SK-N-SH (cell line): ENCODE measurements at regions not wholly inside any gene's neighbourhood (a gene's known extent, or its start where the extent isn't known, plus 50 kb on each side); places are given as distances from the start of the nearest gene placed in this dataset.

Source experiments
- CTCF ChIP-seq: fragments of 200-600 bp; sonication (generic); IDR thresholded peaks from 2 replicates; pipeline ENCODE4 v1.6.1; 2017; ENCODE audit warnings: antibody characterized with exemption, mild to moderate bottlenecking, moderate library complexity
- EP300 ChIP-seq, 2 experiments: IDR thresholded peaks; 2 replicates each; pipeline versions ENCODE4 v1.4.0 to v1.6.1; 2012; ENCODE audit warnings: borderline replicate concordance in 1 of 2, low read depth in 1 of 2, low read length in 1 of 2
- GABPA ChIP-seq: IDR thresholded peaks from 2 replicates; pipeline ENCODE4 v1.4.0; 2012; ENCODE audit warnings: low read depth, mild to moderate bottlenecking
- MEF2A ChIP-seq: IDR thresholded peaks from 2 replicates; pipeline ENCODE4 v1.4.0; 2012; ENCODE audit warnings: low read depth, borderline replicate concordance
- MXI1 ChIP-seq: IDR thresholded peaks from 2 replicates; pipeline ENCODE4 v1.6.1; 2012; ENCODE audit warnings: mild to moderate bottlenecking, low read depth, low read length, improper control_type of control experiment
- NRF1 ChIP-seq: IDR thresholded peaks from 2 replicates; pipeline ENCODE4 v1.6.1; 2012; ENCODE audit warnings: low read depth, mild to moderate bottlenecking, low read length
- POLR2AphosphoS5 ChIP-seq: IDR thresholded peaks from 2 replicates; pipeline ENCODE4 v1.6.1; 2012; ENCODE audit warnings: low read depth, low read length
- RAD21 ChIP-seq: IDR thresholded peaks from 2 replicates; pipeline ENCODE4 v1.6.1; 2012; ENCODE audit warnings: mild to moderate bottlenecking, low read length
- REST ChIP-seq: IDR thresholded peaks from 2 replicates; pipeline ENCODE4 v1.6.1; 2012; ENCODE audit warnings: mild to moderate bottlenecking, low read depth, low read length, moderate library complexity
- RFX5 ChIP-seq: IDR thresholded peaks from 2 replicates; pipeline ENCODE4 v1.6.1; 2012; ENCODE audit warnings: mild to moderate bottlenecking, improper control_type of control experiment, low read length
- TAF1 ChIP-seq: IDR thresholded peaks from 2 replicates; pipeline ENCODE4 v1.6.1; 2012; ENCODE audit warnings: low read depth, mild to moderate bottlenecking, low read length, moderate library complexity, borderline replicate concordance

- no peak for TF ChIP-seq GABPA
- no peak for TF ChIP-seq POLR2AphosphoS5
- no peak for TF ChIP-seq TAF1
- TF ChIP-seq CTCF = no peak
- no peak for TF ChIP-seq RFX5
- TF ChIP-seq RAD21 = no peak
- TF ChIP-seq MEF2A = no peak
- TF ChIP-seq REST = no peak
- TF ChIP-seq EP300 (IDR thresholded peaks at IDR 0.05; ENCODE audit: borderline replicate concordance in 1 of 2, low read depth in 1 of 2, low read length in 1 of 2) = no peak
- TF ChIP-seq MXI1 = no peak
- TF ChIP-seq NRF1 = no peak
These were observed 194.9 kb upstream of the HDAC4 start for GRCh38 chr2:239595726-239596125.
